HEK293 (cell line): ENCODE measurements at regions not wholly inside any gene's neighbourhood (a gene's known extent, or its start where the extent isn't known, plus 50 kb on each side); places are given as distances from the start of the nearest gene placed in this dataset.

ENCODE experiments used
- CTCF ChIA-PET: fragments of 350-600 bp; formaldehyde crosslinking; extraction: SDS; loops from one replicate; lab custom pipeline; 2021; ENCODE audit warnings: antibody characterized with exemption; lab: Yijun Ruan, JAX
- POLR2A ChIA-PET: fragments of 300-600 bp; formaldehyde crosslinking; extraction: SDS; loops from one replicate; lab custom pipeline; 2020; ENCODE audit warnings: antibody characterized with exemption, inconsistent platforms; lab: Yijun Ruan, JAX
- H3K27ac ChIP-seq: fragments of 200-500 bp; sonication (Bioruptor generic); 2 replicates; pipeline ENCODE4 v1.5.1; 2014; ENCODE audit warnings: low read depth, low read length, control low read depth, inconsistent platforms; ENCODE audit errors: extremely low read depth
- H3K36me3 ChIP-seq, 2 experiments: fragments of 200-500 bp in 1 of 2; sonication (Bioruptor generic) in 1 of 2; 1 replicate in 1 of 2; 2 replicates in 1 of 2; pipeline ENCODE4 v1.5.1; 2014 to 2017; ENCODE audit warnings: inconsistent platforms in 2 of 2, low read length in 2 of 2; ENCODE audit not compliant: control insufficient read depth in 2 of 2, insufficient read depth in 1 of 2
- H3K4me1 ChIP-seq: fragments of 200-500 bp; sonication (Bioruptor generic); 2 replicates; pipeline ENCODE4 v1.5.1; 2014; ENCODE audit warnings: mild to moderate bottlenecking, low read length, inconsistent platforms; ENCODE audit not compliant: control insufficient read depth, insufficient read depth
- H3K4me3 ChIP-seq: 2 replicates; pipeline ENCODE4 v1.5.1; 2011; ENCODE audit warnings: low read depth, mild to moderate bottlenecking, control low read depth, low read length, moderate library complexity
- H3K9me3 ChIP-seq: fragments of 200-500 bp; sonication (Bioruptor generic); 2 replicates; pipeline ENCODE4 v1.5.1; 2014; ENCODE audit warnings: low read depth, low read length, inconsistent platforms; ENCODE audit not compliant: control insufficient read depth, insufficient read depth
- HOXA7 ChIP-seq: sonication (generic); formaldehyde crosslinking; IDR thresholded peaks from 2 replicates; pipeline ENCODE4 v1.8.1; 2022; ENCODE audit warnings: missing genetic modification reagents, borderline replicate concordance
- ZFHX2 ChIP-seq: fragments of 450-650 bp; formaldehyde crosslinking; conservative IDR thresholded peaks from 2 replicates; pipeline ENCODE4 v1.5.1; 2016; ENCODE audit warnings: missing biosample characterization, missing genetic modification characterization
- ZNF19 ChIP-seq: fragments of 450-650 bp; formaldehyde crosslinking; IDR thresholded peaks from 2 replicates; pipeline ENCODE4; 2016; ENCODE audit warnings: missing biosample characterization, missing genetic modification characterization, low read depth
- ZNF221 ChIP-seq: fragments of 450-650 bp; formaldehyde crosslinking; IDR thresholded peaks from 2 replicates; pipeline ENCODE4 v1.5.1; 2017; ENCODE audit warnings: missing biosample characterization, missing genetic modification characterization, borderline replicate concordance
- ZNF416 ChIP-seq: fragments of 450-650 bp; formaldehyde crosslinking; IDR thresholded peaks from 2 replicates; pipeline ENCODE4 v1.5.1; 2016; ENCODE audit warnings: missing biosample characterization, missing genetic modification characterization
- ZNF426 ChIP-seq: fragments of 450-650 bp; formaldehyde crosslinking; IDR thresholded peaks from 2 replicates; pipeline ENCODE4 v1.5.1; 2017; ENCODE audit warnings: missing biosample characterization, missing genetic modification characterization, mild to moderate bottlenecking, inconsistent platforms, moderate library complexity
- ZNF660 ChIP-seq: fragments of 450-650 bp; IDR thresholded peaks from 2 replicates; pipeline ENCODE4 v1.5.1; 2018; ENCODE audit warnings: missing biosample characterization, mild to moderate bottlenecking, missing genetic modification characterization
- ZNF707 ChIP-seq: fragments of 450-650 bp; formaldehyde crosslinking; IDR thresholded peaks from 2 replicates; pipeline ENCODE4 v1.5.1; 2016; ENCODE audit warnings: missing biosample characterization, missing genetic modification characterization
- ZNF785 ChIP-seq: fragments of 450-650 bp; formaldehyde crosslinking; IDR thresholded peaks from 2 replicates; pipeline ENCODE4 v1.5.1; 2016; ENCODE audit warnings: missing biosample characterization, missing genetic modification characterization
- TF ChIP-seq, protein P1 (sequence below): fragments of 450-650 bp; formaldehyde crosslinking; IDR thresholded peaks from 2 replicates; pipeline ENCODE4; 2016; ENCODE audit warnings: missing biosample characterization, missing genetic modification characterization
- TF ChIP-seq, protein P2 (sequence below): fragments of 450-650 bp; formaldehyde crosslinking; IDR thresholded peaks from 2 replicates; pipeline ENCODE4 v1.5.1; 2016; ENCODE audit warnings: missing biosample characterization, missing genetic modification characterization
- TF ChIP-seq, protein P3 (sequence below): fragments of 450-650 bp; formaldehyde crosslinking; optimal IDR thresholded peaks from 2 replicates; pipeline ENCODE3; 2016; ENCODE audit warnings: missing biosample characterization, mild to moderate bottlenecking, missing genetic modification characterization
- TF ChIP-seq, protein P4 (sequence below): fragments of 450-650 bp; IDR thresholded peaks from 2 replicates; pipeline ENCODE4 v1.5.1; 2018; ENCODE audit warnings: missing biosample characterization, mild to moderate bottlenecking, missing genetic modification characterization
- TF ChIP-seq, protein P5 (sequence below): fragments of 450-650 bp; formaldehyde crosslinking; IDR thresholded peaks from 2 replicates; pipeline ENCODE4 v1.5.1; 2016; ENCODE audit warnings: missing biosample characterization, missing genetic modification characterization
- TF ChIP-seq, protein P6 (sequence below): fragments of 450-650 bp; formaldehyde crosslinking; IDR thresholded peaks from 2 replicates; pipeline ENCODE4 v1.5.1; 2016; ENCODE audit warnings: missing biosample characterization, missing genetic modification characterization
- TF ChIP-seq, protein P7 (sequence below): fragments of 450-650 bp; formaldehyde crosslinking; IDR thresholded peaks from 2 replicates; pipeline ENCODE4 v1.5.1; 2016; ENCODE audit warnings: missing biosample characterization, missing genetic modification characterization

DNA sequence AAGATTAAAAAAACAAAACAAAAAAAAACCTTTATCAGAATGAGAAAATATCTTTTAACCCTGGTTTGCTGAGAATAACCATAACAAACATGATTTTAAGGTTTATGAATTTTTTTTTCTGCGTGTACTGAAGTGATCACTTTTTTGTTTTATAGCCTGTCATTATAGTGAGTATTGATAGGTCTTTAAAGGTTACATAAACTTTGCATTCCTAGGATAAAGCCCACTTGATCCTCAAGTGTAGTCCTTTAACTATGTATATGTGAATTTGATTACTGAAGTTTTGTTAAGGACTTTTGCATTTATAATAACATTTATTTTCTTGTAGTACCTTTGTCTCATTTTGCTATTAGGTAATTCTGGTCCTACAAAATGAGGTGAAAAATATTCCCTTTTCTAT, 709.8 kb upstream of the PCDH20 start:
- no peak overlapping the region for H3K4me3 ChIP-seq
- H3K4me1 ChIP-seq = no peaks in the 10 kb centered on the region
- CTCF ChIA-PET = no interaction called here
- H3K27ac ChIP-seq = no peak overlapping the region
- POLR2A ChIA-PET = no interaction called here
- TF ChIP-seq ZNF221 (tag by site-specific recombination) = no peak
- no peak for TF ChIP-seq ZNF707
- no peak for TF ChIP-seq ZFHX2 (tag by site-specific recombination)
- TF ChIP-seq, protein P1, sequence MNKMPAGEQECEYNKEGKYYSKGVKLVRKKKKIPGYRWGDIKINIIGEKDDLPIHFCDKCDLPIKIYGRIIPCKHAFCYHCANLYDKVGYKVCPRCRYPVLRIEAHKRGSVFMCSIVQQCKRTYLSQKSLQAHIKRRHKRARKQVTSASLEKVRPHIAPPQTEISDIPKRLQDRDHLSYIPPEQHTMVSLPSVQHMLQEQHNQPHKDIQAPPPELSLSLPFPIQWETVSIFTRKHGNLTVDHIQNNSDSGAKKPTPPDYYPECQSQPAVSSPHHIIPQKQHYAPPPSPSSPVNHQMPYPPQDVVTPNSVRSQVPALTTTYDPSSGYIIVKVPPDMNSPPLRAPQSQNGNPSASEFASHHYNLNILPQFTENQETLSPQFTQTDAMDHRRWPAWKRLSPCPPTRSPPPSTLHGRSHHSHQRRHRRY = no peak
- TF ChIP-seq, protein P2, sequence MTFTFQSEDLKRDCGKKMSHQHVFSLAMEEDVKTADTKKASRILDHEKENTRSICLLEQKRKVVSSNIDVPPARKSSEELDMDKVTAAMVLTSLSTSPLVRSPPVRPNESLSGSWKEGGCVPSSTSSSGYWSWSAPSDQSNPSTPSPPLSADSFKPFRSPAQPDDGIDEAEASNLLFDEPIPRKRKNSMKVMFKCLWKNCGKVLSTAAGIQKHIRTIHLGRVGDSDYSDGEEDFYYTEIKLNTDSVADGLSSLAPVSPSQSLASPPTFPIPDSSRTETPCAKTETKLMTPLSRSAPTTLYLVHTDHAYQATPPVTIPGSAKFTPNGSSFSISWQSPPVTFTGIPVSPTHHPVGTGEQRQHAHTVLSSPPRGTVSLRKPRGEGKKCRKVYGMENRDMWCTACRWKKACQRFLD = no peak
- no peak for TF ChIP-seq ZNF785 (tag by site-specific recombination)
- no peaks in the 10 kb centered on the region for H3K9me3 ChIP-seq
- no peaks in the 10 kb centered on the region for H3K36me3 ChIP-seq

DNA sequence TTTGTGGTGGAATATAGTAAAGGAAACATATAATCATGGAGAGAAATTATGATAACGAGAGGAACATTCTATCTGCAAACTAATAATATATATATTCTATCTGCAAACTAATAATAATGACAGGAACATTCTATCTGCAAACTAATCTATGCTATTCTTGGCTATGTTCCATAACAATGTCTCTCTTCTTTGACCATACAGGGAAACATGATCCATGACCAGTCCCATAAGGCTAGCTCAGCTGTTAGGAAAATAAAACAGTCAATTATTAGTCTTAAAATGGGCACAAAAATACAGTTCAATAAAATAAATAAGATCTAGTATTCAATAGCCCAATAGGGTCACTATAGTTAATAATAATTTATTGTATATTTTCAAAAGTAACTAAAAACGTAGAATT, 707.8 kb upstream of the PCDH20 start:
- Histone ChIP-seq H3K4me1 (no peaks in the 10 kb centered on the region), H3K4me3 (no peak overlapping the region), H3K36me3 (no peaks in the 10 kb centered on the region), H3K9me3 (no peaks in the 10 kb centered on the region), H3K27ac (no peak overlapping the region)
- POLR2A ChIA-PET = no interaction called here
- CTCF ChIA-PET = interaction anchor here (0.6 kb wide), 1 partner anchor 86 kb away, joined by 3 read pairs; no protein-coding TSS in a partner anchor
- TF ChIP-seq HOXA7 (CRISPR knock-in tag) (no peak), ZNF19 (tag by site-specific recombination) (no peak), ZNF660 (tag by site-specific recombination) (no peak), ZNF426 (tag by site-specific recombination) (no peak), ZNF416 (tag by site-specific recombination) (no peak)
- TF ChIP-seq, protein P3, sequence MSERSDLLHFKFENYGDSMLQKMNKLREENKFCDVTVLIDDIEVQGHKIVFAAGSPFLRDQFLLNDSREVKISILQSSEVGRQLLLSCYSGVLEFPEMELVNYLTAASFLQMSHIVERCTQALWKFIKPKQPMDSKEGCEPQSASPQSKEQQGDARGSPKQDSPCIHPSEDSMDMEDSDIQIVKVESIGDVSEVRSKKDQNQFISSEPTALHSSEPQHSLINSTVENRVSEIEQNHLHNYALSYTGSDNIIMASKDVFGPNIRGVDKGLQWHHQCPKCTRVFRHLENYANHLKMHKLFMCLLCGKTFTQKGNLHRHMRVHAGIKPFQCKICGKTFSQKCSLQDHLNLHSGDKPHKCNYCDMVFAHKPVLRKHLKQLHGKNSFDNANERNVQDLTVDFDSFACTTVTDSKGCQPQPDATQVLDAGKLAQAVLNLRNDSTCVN (tag by site-specific recombination) = no peak
- TF ChIP-seq, protein P4, sequence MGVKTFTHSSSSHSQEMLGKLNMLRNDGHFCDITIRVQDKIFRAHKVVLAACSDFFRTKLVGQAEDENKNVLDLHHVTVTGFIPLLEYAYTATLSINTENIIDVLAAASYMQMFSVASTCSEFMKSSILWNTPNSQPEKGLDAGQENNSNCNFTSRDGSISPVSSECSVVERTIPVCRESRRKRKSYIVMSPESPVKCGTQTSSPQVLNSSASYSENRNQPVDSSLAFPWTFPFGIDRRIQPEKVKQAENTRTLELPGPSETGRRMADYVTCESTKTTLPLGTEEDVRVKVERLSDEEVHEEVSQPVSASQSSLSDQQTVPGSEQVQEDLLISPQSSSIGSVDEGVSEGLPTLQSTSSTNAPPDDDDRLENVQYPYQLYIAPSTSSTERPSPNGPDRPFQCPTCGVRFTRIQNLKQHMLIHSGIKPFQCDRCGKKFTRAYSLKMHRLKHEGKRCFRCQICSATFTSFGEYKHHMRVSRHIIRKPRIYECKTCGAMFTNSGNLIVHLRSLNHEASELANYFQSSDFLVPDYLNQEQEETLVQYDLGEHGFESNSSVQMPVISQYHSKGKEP (tag by site-specific recombination) = no peak
- TF ChIP-seq, protein P5, sequence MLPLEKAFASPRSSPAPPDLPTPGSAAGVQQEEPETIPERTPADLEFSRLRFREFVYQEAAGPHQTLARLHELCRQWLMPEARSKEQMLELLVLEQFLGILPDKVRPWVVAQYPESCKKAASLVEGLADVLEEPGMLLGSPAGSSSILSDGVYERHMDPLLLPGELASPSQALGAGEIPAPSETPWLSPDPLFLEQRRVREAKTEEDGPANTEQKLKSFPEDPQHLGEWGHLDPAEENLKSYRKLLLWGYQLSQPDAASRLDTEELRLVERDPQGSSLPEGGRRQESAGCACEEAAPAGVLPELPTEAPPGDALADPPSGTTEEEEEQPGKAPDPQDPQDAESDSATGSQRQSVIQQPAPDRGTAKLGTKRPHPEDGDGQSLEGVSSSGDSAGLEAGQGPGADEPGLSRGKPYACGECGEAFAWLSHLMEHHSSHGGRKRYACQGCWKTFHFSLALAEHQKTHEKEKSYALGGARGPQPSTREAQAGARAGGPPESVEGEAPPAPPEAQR (tag by site-specific recombination) = no peak
- TF ChIP-seq, protein P6, sequence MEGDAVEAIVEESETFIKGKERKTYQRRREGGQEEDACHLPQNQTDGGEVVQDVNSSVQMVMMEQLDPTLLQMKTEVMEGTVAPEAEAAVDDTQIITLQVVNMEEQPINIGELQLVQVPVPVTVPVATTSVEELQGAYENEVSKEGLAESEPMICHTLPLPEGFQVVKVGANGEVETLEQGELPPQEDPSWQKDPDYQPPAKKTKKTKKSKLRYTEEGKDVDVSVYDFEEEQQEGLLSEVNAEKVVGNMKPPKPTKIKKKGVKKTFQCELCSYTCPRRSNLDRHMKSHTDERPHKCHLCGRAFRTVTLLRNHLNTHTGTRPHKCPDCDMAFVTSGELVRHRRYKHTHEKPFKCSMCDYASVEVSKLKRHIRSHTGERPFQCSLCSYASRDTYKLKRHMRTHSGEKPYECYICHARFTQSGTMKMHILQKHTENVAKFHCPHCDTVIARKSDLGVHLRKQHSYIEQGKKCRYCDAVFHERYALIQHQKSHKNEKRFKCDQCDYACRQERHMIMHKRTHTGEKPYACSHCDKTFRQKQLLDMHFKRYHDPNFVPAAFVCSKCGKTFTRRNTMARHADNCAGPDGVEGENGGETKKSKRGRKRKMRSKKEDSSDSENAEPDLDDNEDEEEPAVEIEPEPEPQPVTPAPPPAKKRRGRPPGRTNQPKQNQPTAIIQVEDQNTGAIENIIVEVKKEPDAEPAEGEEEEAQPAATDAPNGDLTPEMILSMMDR (tag by site-specific recombination) = no peak
- TF ChIP-seq, protein P7, sequence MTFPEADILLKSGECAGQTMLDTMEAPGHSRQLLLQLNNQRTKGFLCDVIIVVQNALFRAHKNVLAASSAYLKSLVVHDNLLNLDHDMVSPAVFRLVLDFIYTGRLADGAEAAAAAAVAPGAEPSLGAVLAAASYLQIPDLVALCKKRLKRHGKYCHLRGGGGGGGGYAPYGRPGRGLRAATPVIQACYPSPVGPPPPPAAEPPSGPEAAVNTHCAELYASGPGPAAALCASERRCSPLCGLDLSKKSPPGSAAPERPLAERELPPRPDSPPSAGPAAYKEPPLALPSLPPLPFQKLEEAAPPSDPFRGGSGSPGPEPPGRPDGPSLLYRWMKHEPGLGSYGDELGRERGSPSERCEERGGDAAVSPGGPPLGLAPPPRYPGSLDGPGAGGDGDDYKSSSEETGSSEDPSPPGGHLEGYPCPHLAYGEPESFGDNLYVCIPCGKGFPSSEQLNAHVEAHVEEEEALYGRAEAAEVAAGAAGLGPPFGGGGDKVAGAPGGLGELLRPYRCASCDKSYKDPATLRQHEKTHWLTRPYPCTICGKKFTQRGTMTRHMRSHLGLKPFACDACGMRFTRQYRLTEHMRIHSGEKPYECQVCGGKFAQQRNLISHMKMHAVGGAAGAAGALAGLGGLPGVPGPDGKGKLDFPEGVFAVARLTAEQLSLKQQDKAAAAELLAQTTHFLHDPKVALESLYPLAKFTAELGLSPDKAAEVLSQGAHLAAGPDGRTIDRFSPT = no peak
